H9 (cell line): ENCODE measurements at regions not wholly inside any gene's neighbourhood (a gene's known extent, or its start where the extent isn't known, plus 50 kb on each side); places are given as distances from the start of the nearest gene placed in this dataset.

Experiments
- DNase-seq: peaks from one replicate; pipeline ENCODE4 v3.0.0-alpha.2; 2017
- H2AFZ ChIP-seq: one replicate; pipeline ENCODE4 v1.6.1; 2013; ENCODE audit warnings: mild to moderate bottlenecking, low read length, control low read depth, moderate library complexity
- H2AK5ac ChIP-seq: 2 replicates; pipeline ENCODE4 v1.6.1; 2013; ENCODE audit warnings: low read length, control low read depth, mixed read lengths; ENCODE audit not compliant: insufficient read length
- H2BK120ac ChIP-seq: one replicate; pipeline ENCODE4 v1.6.1; 2013; ENCODE audit warnings: low read depth, mild to moderate bottlenecking, low read length, control low read depth, inconsistent platforms; ENCODE audit not compliant: poor library complexity, severe bottlenecking
- H2BK12ac ChIP-seq: 2 replicates; pipeline ENCODE4 v1.6.1; 2013; ENCODE audit warnings: low read length, control low read depth, mixed read lengths, low read depth; ENCODE audit not compliant: insufficient read length
- H2BK15ac ChIP-seq: 2 replicates; pipeline ENCODE4 v1.6.1; 2013; ENCODE audit warnings: low read depth, low read length, control low read depth
- H2BK20ac ChIP-seq: one replicate; pipeline ENCODE4 v1.6.1; 2013; ENCODE audit warnings: low read depth, mild to moderate bottlenecking, low read length, control low read depth, inconsistent platforms; ENCODE audit not compliant: poor library complexity, severe bottlenecking
- H2BK5ac ChIP-seq: 2 replicates; pipeline ENCODE4 v1.6.1; 2013; ENCODE audit warnings: low read length, control low read depth, mixed read lengths; ENCODE audit not compliant: insufficient read length
- H3K14ac ChIP-seq: 2 replicates; pipeline ENCODE4 v1.6.1; 2013; ENCODE audit warnings: low read length, control low read depth; ENCODE audit not compliant: insufficient read depth
- H3K18ac ChIP-seq: 2 replicates; pipeline ENCODE4 v1.6.1; 2013; ENCODE audit warnings: low read depth, mild to moderate bottlenecking, mixed read lengths, low read length, control low read depth; ENCODE audit not compliant: insufficient read length
- H3K23ac ChIP-seq: 2 replicates; pipeline ENCODE4 v1.6.1; 2013; ENCODE audit warnings: low read length, control low read depth, mixed read lengths, low read depth; ENCODE audit not compliant: insufficient read length
- H3K23me2 ChIP-seq: 2 replicates; pipeline ENCODE4 v1.6.1; 2013; ENCODE audit warnings: low read depth, mild to moderate bottlenecking, mixed read lengths, low read length, control low read depth; ENCODE audit not compliant: insufficient read length, poor library complexity, severe bottlenecking
- H3K27ac ChIP-seq: 2 replicates; pipeline ENCODE4 v1.5.1; 2013; ENCODE audit warnings: low read length, control low read depth, mixed read lengths, low read depth; ENCODE audit not compliant: insufficient read length
- H3K27me3 ChIP-seq: 2 replicates; pipeline ENCODE4 v1.6.1; 2013; ENCODE audit warnings: low read length, control low read depth, inconsistent platforms; ENCODE audit not compliant: insufficient read depth
- H3K4ac ChIP-seq: 2 replicates; pipeline ENCODE4 v1.6.1; 2013; ENCODE audit warnings: low read depth, mild to moderate bottlenecking, control low read depth, inconsistent platforms, low read length, moderate library complexity
- H3K4me1 ChIP-seq: 2 replicates; pipeline ENCODE4 v1.6.1; 2013; ENCODE audit warnings: low read length, control low read depth, inconsistent platforms; ENCODE audit not compliant: insufficient read depth
- H3K4me2 ChIP-seq: 2 replicates; pipeline ENCODE4 v1.6.1; 2013; ENCODE audit warnings: low read length, control low read depth, mixed read lengths; ENCODE audit not compliant: insufficient read length, insufficient read depth
- H3K56ac ChIP-seq: 2 replicates; pipeline ENCODE4 v1.6.1; 2013; ENCODE audit warnings: low read depth, mild to moderate bottlenecking, mixed read lengths, low read length, control low read depth; ENCODE audit not compliant: insufficient read length
- H3K79me1 ChIP-seq: 2 replicates; pipeline ENCODE4 v1.6.1; 2013; ENCODE audit warnings: low read depth, mild to moderate bottlenecking, moderate library complexity, low read length, control low read depth, inconsistent platforms; ENCODE audit not compliant: insufficient read depth, poor library complexity, severe bottlenecking
- H3K79me2 ChIP-seq: 2 replicates; pipeline ENCODE4 v1.6.1; 2013; ENCODE audit warnings: low read length, control low read depth, inconsistent platforms; ENCODE audit not compliant: insufficient read depth
- H3K9ac ChIP-seq: 2 replicates; pipeline ENCODE4 v1.6.1; 2013; ENCODE audit warnings: low read length, control low read depth, mixed read lengths; ENCODE audit not compliant: insufficient read length; ENCODE audit errors: extremely low read depth
- H3K9me3 ChIP-seq: one replicate; pipeline ENCODE4 v1.6.1; 2013; ENCODE audit warnings: low read depth, low read length, inconsistent platforms; ENCODE audit not compliant: control insufficient read depth
- H3T11ph ChIP-seq: one replicate; pipeline ENCODE4 v1.6.1; 2013; ENCODE audit warnings: mild to moderate bottlenecking, low read length, control low read depth, inconsistent platforms
- H4K20me1 ChIP-seq: one replicate; pipeline ENCODE4 v1.6.1; 2013; ENCODE audit not compliant: control insufficient read depth, insufficient read length, insufficient read depth
- H4K5ac ChIP-seq: 2 replicates; pipeline ENCODE4 v1.6.1; 2013; ENCODE audit warnings: low read depth, mild to moderate bottlenecking, mixed read lengths, low read length, control low read depth; ENCODE audit not compliant: insufficient read length
- H4K8ac ChIP-seq: replicated peaks from 2 replicates; pipeline ENCODE4 v1.6.1; 2013; ENCODE audit warnings: low read length, control low read depth, mixed read lengths, low read depth; ENCODE audit not compliant: insufficient read length
- H4K91ac ChIP-seq: 2 replicates; pipeline ENCODE4 v1.6.1; 2013; ENCODE audit warnings: low read depth, mild to moderate bottlenecking, moderate library complexity, mixed read lengths, low read length, control low read depth; ENCODE audit not compliant: insufficient read length
- H3K27ac Mint-ChIP-seq, 3 experiments: 2 replicates in 2 of 3; 3 replicates in 1 of 3; pipeline ENCODE4 v1.8.0; 2020 to 2021; ENCODE audit warnings: mixed read lengths in 3 of 3, mild to moderate bottlenecking in 1 of 3, moderate library complexity in 1 of 3
- H3K27me3 Mint-ChIP-seq: 2 replicates; pipeline ENCODE4 v1.8.0; 2021; ENCODE audit warnings: low read depth, mild to moderate bottlenecking, moderate library complexity, mixed read lengths
- H3K36me3 Mint-ChIP-seq, 3 experiments: 2 replicates in 2 of 3; 3 replicates in 1 of 3; pipeline ENCODE4 v1.8.0; 2020 to 2021; ENCODE audit warnings: low read depth in 3 of 3, mixed read lengths in 3 of 3; ENCODE audit not compliant: insufficient read depth in 1 of 3
- H3K4me1 Mint-ChIP-seq, 2 experiments: 2 replicates each; pipeline ENCODE4 v1.8.0; 2020; ENCODE audit warnings: mixed read lengths in 2 of 2
- H3K4me3 Mint-ChIP-seq, 2 experiments: 2 replicates in 1 of 2; 3 replicates in 1 of 2; pipeline ENCODE4 v1.8.0; 2020 to 2021; ENCODE audit warnings: mild to moderate bottlenecking in 2 of 2, mixed read lengths in 2 of 2, moderate library complexity in 1 of 2
- H3K9me3 Mint-ChIP-seq, 2 experiments: 2 replicates in 1 of 2; 3 replicates in 1 of 2; pipeline ENCODE4 v1.8.0; 2020; ENCODE audit warnings: mild to moderate bottlenecking in 2 of 2, mixed read lengths in 2 of 2, moderate library complexity in 1 of 2
- WGBS: extraction: QIAGEN DNeasy Blood & Tissue Kit; methylation state at CpG from one replicate; pipeline ENCODE4 v1.1.7; 2013; ENCODE audit warnings: missing lambda C conversion rate, low lambda C conversion rate, mixed read lengths; ENCODE audit not compliant: insufficient read length; ENCODE audit errors: extremely low coverage; 5-methylcytosine and 5-hydroxymethylcytosine counted together
- TF ChIP-seq, protein P1 (sequence below): fragments of 200-600 bp; sonication (generic); conservative IDR thresholded peaks from 3 replicates; pipeline ENCODE4 v1.8.0; 2021; ENCODE audit warnings: antibody characterized with exemption, mild to moderate bottlenecking

DNA sequence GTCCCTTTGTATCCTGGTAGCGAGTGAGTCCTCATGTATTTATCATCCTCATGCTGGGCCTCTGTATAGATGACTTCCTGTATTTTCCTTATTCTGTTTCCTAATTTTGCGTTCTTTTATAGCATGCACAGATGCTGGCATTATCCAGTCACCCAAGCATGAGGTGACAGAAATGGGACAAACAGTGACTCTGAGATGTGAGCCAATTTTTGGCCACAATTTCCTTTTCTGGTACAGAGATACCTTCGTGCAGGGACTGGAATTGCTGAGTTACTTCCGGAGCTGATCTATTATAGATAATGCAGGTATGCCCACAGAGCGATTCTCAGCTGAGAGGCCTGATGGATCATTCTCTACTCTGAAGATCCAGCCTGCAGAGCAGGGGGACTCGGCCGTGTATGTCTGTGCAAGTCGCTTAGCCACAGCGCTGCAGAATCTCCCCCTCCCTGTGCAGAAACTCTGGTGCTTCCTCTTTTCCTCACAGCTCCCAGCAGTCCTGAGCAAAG is 183.1 kb upstream of the PRSS58 start:
- Histone ChIP-seq H3K56ac (no peak overlapping the region), H2AK5ac (no peak overlapping the region), H3K23me2 (no peaks in the 10 kb centered on the region), H3K4me1 (0 out of 2 replicates have a peak, but pooled peaks cover 2% of the 10 kb centered on the region), H4K20me1 (no peaks in the 10 kb centered on the region), H3K27ac (no peak overlapping the region), H2BK5ac (no peak overlapping the region), H3T11ph (no peak overlapping the region), H3K27me3 (no peaks in the 10 kb centered on the region), H3K9me3 (no peaks in the 10 kb centered on the region), H3K4me2 (no peak overlapping the region), H3K9ac (no peak overlapping the region), H2BK15ac (no peak overlapping the region), H2BK120ac (no peak overlapping the region), H4K5ac (no peak overlapping the region), H2AFZ (no peak overlapping the region), H4K91ac (no peak overlapping the region), H3K14ac (no peak overlapping the region), H4K8ac (no peak overlapping the region), H3K18ac (no peak overlapping the region), H2BK12ac (no peak overlapping the region), H3K4ac (no peak overlapping the region), H2BK20ac (no peak overlapping the region), H3K79me1 (no peaks in the 10 kb centered on the region), H3K23ac (no peak overlapping the region), H3K79me2 (no peaks in the 10 kb centered on the region)
- TF ChIP-seq, protein P1, sequence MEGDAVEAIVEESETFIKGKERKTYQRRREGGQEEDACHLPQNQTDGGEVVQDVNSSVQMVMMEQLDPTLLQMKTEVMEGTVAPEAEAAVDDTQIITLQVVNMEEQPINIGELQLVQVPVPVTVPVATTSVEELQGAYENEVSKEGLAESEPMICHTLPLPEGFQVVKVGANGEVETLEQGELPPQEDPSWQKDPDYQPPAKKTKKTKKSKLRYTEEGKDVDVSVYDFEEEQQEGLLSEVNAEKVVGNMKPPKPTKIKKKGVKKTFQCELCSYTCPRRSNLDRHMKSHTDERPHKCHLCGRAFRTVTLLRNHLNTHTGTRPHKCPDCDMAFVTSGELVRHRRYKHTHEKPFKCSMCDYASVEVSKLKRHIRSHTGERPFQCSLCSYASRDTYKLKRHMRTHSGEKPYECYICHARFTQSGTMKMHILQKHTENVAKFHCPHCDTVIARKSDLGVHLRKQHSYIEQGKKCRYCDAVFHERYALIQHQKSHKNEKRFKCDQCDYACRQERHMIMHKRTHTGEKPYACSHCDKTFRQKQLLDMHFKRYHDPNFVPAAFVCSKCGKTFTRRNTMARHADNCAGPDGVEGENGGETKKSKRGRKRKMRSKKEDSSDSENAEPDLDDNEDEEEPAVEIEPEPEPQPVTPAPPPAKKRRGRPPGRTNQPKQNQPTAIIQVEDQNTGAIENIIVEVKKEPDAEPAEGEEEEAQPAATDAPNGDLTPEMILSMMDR: no peak
- no CpG with 5 or more reads among the region's 9 CpGs for WGBS
- Mint-ChIP-seq H3K27me3 (peaks cover 2% of the 10 kb centered on the region), H3K4me3 (no peak overlapping the region), H3K9me3 (no peaks in the 10 kb centered on the region), H3K4me1 (peaks cover 26 to 34% of the 10 kb centered on the region in 2 experiments), H3K36me3 (0 out of 7 replicates have a peak, but pooled peaks cover 0 to 2% (median 0%) of the 10 kb centered on the region in 3 experiments), H3K27ac (no peak overlapping the region)
- no peak for DNase-seq
